HG03575 (cell line): ENCODE measurements at regions not wholly inside any gene's neighbourhood (a gene's known extent, or its start where the extent isn't known, plus 50 kb on each side); places are given as distances from the start of the nearest gene placed in this dataset.
"Not testable (repeated sequence)": the region's sequence is repeated elsewhere in the genome, so short reads cannot be mapped to it uniquely, and the experiment has no call there.

ENCODE experiments used
- ATAC-seq: cut with Tn5 transposase; IDR thresholded peaks from one replicate; pipeline ENCODE4 v1.9.1; 2021; ENCODE audit not compliant: unreplicated experiment, insufficient number of reproducible peaks, low FRiP score; ENCODE audit errors: extremely low read depth

DNA sequence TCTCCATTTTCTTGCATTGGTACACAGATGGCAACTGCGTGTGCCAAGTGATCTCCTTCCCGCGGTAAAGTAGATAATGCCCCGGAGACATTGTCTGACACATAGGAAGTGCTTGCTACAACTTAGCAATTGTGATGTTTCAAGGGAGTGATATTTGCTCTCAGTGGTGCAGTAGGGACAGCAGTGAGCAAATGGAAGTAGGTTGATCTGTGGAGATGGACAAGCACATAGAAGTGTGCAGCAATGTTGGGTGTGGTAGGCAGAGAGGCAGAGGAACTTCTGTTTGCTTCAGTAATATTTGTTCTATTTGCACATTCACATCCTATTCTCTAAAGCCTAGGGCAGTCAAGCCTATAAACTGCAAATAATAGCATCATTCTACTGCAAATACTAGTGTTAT is 846.7 kb upstream of the PRKX start:
- no peak for ATAC-seq

DNA sequence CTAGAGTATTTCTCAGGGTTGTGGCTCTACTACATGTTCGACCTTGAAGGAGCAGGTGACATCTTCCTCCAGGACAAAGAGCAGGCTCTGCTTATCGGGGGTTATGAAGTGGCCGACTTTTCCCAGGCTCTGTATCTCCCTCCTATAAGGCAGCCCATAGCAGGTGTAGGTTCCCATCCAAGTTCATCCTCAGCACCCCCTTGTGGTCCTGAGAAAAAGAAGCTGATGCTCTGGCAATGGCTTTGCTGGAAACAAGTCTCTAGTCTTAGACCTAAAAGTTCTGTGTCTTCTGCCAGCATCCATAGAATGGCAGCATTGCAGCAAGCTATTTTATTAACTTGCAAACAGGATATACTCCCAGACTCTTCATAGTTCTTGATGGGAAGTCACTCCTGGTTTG is 836.6 kb upstream of the PRKX start:
- ATAC-seq, result no peak

DNA sequence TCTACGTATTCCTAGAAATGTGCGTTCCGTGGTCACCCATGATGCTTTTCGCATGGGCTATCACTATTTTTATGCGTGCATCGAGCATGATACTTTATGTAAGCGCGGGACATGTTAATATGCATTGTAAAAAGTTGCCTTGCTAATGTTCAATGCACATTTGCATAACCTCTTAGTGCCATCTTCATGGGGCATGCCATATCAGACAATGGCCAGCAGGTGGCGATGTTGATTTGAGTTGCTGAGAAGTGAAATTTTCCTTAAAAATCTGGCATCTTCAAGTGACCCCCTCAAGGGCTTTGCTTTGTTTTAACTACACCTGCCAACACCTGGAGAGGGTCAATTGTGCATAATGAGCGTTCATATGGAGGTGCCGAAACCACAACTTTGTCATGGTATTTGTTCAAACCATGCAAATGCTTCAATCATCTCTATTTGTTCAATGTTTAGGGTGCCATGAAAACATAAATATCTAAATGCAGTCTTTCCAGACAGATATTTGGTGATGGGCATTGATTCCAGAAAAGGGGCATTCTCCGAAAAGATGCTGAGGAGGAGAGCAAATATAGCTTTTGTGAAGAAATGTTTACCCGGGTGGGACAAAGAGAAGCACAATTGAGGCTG is 833.9 kb upstream of the PRKX start:
- ATAC-seq, result no peak

DNA sequence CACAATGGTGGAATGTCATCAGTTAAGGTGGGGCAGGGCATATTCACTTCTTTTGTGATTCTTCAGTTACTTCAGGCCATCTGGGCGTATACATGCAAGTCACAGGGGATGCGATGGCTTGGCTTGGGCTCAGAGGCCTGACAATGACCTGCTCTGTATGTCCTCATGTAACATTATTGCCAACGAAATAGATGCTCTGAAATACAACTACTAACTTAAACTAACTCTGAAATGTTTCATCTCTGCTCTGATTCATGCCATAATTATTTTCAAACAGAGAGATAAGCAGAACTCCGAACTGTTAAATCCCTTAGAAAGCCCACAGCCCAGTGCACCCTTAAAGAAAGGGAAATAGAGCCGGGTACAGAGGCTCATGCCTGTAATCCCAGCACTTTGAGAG is 832.7 kb upstream of the PRKX start:
- not testable (repeated sequence) for ATAC-seq

DNA sequence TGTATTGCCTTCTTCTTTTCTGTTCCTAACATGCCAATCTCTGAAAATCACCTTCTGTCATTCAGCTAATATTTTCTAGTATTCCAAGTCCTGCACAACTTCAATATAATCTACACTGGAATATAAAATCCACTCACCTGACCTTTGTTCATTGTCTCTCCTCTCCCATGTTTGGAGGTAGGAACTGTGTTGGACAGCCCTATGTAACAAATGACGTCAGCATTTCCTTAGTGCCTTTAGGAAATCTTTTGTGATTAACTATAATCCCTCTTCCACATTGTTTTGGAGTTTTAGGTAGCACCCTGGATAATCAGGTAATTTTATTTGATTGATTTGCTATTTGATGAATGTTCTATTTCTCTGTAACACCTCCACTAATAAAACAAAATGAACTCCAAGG is 814.8 kb upstream of the PRKX start:
- no peak for ATAC-seq

DNA sequence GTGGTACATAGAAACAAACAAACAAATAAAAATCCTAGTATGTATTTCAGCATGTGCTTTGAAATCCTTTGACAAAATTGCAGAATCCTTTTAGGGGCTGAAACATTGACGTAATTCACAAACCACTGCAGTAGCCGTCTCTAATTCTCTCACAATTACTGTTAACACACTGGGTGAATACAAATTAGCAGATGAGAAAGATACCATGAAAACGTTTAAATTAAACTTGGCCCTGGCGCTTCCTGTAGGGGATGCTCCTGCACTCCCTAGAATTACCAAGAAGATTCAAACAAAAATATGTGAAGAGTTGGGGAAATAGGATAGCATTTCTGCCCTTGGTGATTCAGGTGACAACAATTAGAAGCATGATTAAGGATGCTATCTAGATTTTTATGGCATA is 772.5 kb upstream of the PRKX start:
- no peak for ATAC-seq

DNA sequence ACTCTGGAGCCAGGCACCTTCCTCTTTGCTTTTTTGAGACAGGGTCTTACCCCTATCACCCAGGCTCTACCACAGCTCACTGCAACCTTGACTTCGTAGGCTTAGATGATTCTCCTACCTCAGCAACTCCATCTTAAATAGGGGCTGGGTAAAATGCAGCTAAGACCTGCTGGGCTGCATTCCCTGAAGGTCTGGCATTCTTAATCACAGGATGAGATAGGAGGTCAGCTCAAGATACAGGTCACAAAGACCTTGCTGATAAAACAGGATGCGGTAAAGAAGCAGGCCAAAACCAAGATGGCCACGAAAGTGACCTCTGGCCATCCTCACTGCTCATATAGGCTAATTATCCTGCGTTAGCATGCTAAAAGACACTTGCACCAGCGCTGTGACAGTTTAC is 770.8 kb upstream of the PRKX start:
- ATAC-seq, result no peak

DNA sequence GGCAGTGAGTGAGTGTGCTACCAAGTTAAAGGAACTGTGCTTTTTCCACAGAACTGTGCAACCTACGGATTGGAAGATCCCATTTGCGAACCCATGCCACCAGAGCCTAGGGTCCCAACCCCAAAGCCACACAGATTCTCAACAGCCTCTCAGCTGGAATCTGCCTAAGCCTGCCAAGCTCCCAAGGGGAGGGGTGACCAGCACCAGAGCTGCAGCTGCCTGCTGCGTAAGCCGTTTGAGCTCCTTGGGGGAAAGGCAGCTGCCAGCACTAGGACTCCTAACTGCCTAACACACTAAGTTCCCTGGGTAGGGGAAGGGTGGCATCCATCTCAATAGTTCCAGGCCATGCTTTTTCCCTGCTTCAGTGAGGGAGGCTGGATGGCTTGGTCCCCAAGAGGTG is 738.1 kb upstream of the PRKX start:
- no peak for ATAC-seq

DNA sequence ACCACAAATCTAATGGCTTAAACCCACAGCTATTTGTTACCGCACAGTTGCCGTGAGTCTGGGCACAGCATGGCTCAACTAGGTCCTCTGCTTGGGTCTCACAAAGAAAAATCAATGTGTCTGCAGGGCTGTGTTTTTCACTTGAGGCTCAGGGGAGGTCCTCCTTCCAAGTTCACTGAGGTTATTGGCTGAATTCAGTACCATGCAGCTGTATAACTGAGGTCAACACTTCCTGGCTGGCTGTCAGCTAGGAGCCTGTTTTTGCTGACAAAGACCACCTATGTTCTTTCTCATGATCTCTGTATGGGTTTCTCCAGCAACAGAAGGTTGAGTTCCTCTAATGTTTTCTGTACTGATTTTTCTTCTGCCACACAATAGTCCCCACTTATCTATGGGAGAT is 736.7 kb upstream of the PRKX start:
- ATAC-seq, result no peak

DNA sequence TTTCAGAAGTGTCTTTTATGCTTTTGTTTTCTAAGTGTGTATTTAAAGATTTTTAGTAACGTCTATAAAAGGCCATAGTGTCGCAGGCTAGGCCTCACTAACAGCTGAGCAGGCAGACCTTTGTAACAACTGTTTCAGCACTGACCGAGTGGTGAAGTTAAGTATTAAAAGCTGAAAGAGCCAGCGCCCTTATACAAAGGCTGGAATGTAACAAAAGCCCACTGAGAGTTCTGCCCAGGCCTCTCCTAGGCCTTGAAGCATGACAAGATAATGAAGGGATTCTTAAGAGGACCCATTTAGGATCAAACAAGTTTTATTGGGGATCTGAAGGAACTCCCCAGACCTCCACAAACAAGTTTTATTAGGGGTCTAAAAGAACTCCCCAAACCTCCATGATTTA is 722.5 kb upstream of the PRKX start:
- ATAC-seq, result no peak

DNA sequence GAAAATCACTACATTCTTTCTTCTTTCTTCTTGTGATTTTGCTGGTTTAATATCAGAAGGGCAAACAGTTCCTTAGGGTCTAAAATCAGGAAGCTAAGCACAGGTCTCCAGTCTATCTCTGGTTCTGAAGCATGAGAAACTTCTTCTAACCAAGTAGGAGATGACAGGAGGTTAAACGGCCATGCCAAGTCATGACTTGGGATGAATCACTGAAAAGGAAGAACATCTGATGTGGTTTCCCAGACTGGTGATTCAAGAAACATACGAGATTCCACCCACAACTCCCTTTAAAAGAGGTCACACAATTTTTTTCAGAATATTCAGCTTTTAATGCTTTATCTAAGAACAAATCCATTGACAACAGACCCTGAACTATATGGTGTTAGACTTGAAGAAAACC is 684.0 kb upstream of the PRKX start:
- ATAC-seq, result no peak

DNA sequence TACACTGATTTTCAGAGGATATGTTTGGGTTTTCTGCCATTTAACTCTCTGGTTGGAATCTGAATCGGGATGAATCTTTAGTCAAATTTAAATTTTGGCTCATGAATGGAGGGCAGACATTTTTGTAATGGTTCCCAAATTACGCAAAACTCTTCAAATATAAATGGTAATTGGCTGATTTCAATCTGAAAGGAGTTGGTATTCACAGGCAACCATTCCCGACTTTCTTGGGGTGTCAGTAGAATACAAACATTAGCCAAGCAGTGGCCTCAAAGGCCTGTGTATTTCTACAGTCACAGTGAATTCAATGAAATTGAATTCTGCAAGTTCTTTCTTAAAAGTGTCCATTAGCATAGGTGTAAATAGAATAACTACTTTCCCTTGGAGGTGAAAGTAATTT is 668.8 kb upstream of the PRKX start:
- ATAC-seq, result no peak

DNA sequence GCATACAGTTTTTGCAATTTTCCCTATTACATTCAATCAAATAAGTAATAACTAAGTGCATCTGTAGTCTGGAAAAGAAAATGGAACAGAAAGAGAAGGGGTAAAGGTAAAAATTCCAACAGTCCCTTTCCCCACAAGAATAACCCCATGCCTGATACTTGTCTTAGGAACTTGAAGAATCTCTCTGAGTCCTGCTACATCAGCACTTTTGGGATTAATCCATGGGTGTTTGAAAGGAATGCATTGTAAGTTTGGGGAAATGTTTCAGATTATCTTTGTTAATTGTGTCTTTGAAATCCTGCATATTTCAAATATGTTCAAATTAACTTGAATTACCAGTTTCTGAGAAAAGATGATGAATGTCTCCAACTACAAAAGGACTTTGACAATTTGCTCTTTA is 667.3 kb upstream of the PRKX start:
- no peak for ATAC-seq

DNA sequence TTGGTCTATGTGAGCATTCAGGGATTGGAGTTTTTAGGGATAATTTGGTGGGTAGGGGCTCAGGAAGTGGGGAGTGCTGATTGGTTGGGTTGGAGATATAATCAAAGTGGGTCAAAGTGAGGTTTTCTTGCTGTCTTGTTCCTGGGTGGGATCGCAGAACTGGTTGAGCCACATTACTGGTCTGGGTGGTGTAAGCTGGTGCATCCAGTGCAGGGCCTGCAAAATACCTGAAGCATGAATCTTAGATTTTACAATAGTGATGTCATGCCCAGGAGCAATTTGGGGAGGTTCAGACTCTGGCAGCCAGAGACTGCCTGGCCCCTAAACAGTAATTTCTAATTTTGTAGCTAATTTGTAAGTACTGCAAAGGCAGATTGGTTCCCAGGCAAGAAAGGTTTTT is 665.6 kb upstream of the PRKX start:
- no peak for ATAC-seq

DNA sequence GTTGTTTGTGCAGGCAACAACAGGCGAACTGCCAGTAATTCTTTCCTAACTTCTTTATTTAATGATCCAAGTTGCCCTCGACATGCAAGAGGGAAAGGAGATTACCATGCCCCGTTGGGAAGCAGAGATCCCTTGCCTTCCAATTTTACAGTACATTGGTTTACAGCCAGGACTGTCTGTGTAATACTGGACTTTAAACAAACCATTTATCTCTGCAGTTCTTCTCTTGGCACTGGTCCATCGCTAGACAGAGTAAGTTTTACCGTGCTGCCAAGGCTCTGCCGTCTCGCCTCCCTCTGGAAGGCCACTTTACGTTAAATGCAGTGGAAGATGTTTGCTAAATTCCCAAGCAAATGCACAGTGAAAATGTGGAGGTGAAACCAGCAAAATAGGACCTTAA is 660.3 kb upstream of the PRKX start:
- ATAC-seq, result no peak

DNA sequence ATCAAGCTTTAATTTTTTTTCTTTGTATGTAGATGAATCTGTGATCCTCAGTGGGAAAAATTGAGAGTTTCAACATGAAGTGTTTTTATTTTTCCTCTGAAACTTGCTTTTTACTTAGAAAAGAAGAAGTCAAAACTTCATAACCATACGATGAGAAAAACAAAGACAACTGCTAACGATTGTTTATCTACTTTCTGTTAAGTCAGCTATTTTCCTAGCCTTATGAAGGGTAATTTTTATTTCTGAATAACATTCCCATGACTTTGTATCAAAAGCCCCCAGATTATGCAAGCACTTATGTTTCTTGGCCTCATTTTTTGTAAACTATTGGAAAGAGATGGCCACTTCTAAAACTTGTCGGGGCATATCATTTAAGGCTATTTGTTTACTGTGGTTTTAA is 645.1 kb upstream of the PRKX start:
- no peak for ATAC-seq

DNA sequence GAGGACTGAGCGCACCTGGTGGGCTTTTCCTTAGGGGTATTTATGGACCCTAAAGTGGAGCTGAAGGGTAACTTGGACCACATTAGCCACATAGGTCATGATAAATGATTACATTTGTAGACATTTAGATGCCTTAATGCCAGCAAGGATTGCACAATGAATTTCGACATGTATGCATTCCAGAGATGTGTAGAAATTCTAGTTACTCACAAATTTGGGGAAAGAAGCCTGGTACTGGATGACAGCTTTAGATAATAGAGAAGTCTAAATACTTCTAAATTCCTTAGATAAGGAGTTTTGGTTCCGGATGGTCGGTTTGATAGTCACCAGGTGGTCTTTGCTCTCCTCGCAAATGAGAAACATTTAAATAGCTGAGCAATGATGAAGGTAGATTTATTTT is 609.5 kb upstream of the PRKX start:
- no peak for ATAC-seq

DNA sequence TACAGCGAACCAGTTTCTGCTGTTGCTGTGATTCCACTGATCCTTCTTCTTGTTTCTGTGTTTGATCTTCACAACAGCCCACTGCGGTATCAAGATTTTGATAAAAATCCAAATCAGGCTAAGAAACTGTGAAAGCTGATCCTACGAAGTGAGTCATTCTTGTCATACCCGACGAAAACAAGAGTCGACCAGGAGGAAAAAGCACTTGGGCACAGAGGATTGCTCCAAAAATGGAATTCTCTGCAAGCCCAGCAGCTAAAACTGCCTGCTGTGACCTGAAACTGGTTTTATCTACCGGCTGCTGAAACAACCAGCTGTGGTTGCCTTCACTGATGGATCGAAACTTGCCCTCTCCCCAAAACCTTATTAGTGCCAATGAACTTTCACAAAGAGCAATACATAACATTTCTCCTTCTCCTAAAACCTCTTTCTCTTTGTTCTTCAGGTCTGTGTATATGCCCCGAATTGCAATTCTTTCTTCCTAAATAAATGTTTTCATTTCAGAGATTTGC is 607.0 kb upstream of the PRKX start:
- no peak for ATAC-seq

DNA sequence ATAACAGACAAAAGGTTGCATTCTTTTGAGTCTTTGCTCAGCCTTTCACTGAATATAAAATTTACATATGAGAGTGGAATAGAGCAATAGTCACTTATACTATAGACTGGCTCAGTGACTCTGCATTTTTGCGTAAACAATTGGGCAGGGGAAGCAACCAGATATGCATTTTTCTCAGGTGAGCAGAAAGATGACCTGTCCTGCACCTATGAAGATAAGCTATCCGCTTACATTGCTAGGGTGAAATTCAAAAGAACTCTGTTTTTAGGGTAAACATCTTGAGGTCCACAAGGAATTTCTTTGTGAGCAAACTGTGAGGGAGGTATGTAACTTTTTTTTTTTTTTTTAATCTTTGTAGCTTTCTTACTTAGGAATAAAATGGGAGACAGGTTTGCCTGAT is 602.4 kb upstream of the PRKX start:
- ATAC-seq, result no peak

DNA sequence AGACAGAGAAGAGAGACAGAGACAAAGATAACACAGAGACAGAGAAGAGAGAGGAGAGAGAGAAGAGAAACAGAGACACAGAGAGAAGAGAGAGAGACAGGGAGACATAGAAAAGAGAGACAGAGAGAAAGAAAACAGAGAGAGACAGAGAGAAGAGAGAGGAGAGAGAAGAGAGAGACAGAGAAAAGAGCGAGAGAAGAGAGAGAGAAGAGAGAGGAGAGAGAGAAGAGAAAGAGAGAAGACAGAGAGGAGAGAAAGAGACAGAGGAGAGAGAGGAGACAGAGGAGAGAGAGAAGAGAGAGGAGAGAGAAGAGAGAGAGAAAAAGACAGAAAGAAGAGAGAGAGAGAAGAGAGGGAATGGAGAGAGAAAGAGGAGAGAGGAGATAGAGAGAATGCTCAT is 601.1 kb upstream of the PRKX start:
- ATAC-seq, result no peak

DNA sequence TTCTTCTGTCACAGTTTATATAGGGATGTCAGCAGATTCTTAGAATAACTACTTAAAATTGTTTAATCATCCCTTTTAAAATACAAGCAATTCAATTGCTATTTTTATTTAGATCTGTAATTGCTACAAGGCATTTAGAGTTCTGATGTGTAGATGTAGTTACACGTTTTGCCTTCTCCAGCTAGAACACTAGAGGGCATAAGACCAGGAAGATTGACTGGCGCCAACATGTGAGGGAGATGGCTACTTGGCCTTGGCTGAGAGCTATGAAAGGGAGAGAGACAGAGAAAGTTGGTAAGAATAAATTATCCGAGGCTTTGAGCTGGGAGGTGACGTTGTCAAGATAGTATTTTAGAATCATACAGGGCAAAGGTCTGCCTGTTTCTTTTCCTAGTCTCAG is 563.7 kb upstream of the PRKX start:
- ATAC-seq, result no peak
